ENCODE measurements at regions not wholly inside any gene's neighbourhood (a gene's known extent, or its start where the extent isn't known, plus 50 kb on each side); places are given as distances from the start of the nearest gene placed in this dataset.

DNA sequence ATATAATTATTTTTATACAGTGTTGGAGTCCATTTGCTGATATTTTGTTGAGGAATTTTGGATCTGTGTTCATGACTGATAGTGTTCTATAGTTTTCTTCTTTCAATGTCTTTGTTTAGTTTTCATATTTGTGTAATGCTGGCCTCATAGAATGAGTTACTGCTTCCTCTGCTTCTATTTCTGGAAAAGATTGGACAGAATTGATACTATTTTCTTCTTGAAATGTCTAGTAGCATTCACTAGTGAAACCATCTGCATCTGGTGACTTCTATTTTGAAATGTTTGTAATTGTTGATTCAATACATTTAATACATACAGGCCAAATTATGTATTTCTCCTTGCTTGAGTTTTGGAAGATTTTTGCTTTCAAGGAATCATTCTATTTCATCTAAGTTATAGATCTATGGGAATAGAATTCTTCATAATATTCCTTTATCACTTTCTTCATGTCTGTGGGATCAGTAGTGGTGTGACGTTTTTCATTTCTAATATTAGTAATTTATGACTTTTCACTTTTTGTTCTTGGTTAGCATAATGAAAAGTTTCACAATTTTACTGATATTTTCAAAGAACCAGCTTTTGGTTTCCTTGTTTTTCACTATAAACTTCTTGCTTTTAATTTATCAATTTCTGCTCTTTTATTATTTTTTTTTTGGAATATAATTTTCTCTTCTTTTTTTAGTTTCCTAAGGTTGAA, 509.9 kb upstream of the VRK2 start:
- TF ChIP-seq POLR2A (IDR thresholded peaks at IDR 0.05; ENCODE audit: extremely low read depth, insufficient read length): no peak
- TF ChIP-seq, protein P1, sequence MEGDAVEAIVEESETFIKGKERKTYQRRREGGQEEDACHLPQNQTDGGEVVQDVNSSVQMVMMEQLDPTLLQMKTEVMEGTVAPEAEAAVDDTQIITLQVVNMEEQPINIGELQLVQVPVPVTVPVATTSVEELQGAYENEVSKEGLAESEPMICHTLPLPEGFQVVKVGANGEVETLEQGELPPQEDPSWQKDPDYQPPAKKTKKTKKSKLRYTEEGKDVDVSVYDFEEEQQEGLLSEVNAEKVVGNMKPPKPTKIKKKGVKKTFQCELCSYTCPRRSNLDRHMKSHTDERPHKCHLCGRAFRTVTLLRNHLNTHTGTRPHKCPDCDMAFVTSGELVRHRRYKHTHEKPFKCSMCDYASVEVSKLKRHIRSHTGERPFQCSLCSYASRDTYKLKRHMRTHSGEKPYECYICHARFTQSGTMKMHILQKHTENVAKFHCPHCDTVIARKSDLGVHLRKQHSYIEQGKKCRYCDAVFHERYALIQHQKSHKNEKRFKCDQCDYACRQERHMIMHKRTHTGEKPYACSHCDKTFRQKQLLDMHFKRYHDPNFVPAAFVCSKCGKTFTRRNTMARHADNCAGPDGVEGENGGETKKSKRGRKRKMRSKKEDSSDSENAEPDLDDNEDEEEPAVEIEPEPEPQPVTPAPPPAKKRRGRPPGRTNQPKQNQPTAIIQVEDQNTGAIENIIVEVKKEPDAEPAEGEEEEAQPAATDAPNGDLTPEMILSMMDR (IDR thresholded peaks at IDR 0.05; ENCODE audit: low read depth, low read length): no peak
- TF ChIP-seq, protein P2, sequence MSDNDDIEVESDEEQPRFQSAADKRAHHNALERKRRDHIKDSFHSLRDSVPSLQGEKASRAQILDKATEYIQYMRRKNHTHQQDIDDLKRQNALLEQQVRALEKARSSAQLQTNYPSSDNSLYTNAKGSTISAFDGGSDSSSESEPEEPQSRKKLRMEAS (IDR thresholded peaks at IDR 0.05; ENCODE audit: low read depth, low read length): no peak

Measured in NB4 (cell line).